ENCODE measurements at regions not wholly inside any gene's neighbourhood (a gene's known extent, or its start where the extent isn't known, plus 50 kb on each side); places are given as distances from the start of the nearest gene placed in this dataset.

DNA sequence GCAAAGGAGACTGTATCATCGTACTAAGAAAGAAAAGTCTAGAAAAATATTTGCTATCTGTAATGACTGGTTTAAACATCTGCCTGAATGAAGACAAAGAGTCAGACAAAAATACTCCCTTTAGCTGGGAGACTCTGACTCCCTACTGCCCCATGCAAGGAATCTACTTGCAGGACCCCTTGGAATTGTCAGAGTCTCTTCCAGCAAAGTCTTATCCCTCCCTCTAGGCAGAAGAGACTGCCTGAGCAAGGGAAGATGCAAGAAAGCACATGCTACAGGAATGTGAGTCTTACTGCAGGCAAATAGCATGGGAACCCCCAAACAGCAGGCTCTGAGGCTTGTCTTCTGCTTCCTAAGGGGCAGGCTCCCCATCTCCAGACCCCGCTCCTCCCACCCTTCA, 154.0 kb downstream of the KCNA5 start:
- Histone ChIP-seq H3K27ac (ENCODE audit: low read length) (no peak overlapping the region), H3K9me3 (no peaks in the 10 kb centered on the region), H3K4me1 (ENCODE audit: control insufficient read depth in 1 of 2, extremely low read depth in 1 of 2, insufficient read depth in 2 of 2, low read length in 2 of 2) (no peaks in the 10 kb centered on the region), H3K27me3 (replicated peaks in 1 of 2; ENCODE audit: control insufficient read depth in 2 of 2, extremely low read depth in 1 of 2, insufficient read depth in 2 of 2, low read length in 1 of 2) (peaks cover 0 to 17% of the 10 kb centered on the region in 2 experiments), H3K36me3 (ENCODE audit: control insufficient read depth in 2 of 2, extremely low read depth in 1 of 2, insufficient read depth in 1 of 2, low read length in 1 of 2) (no peaks in the 10 kb centered on the region), H3K4me3 (ENCODE audit: control insufficient read depth in 1 of 2, extremely low read depth in 1 of 2, low read length in 1 of 2) (no peak overlapping the region)
- 60% methylated on average over 1 of the region's 2 CpGs for WGBS (ENCODE audit: insufficient coverage)
- no peak for ATAC-seq (replicated peaks in 1 of 4)
- no peaks in the 10 kb centered on the region for H3K36me3 Mint-ChIP-seq
- H3K27ac Mint-ChIP-seq: no peak overlapping the region
- POLR2A ChIA-PET: no interaction called here
- no peaks in the 10 kb centered on the region for H3K4me1 Mint-ChIP-seq
- no peak for DNase-seq
- H3K9me3 Mint-ChIP-seq: no peaks in the 10 kb centered on the region
- CTCF ChIA-PET: no interaction called here
- peaks cover 15 to 16% of the 10 kb centered on the region in 2 donors for H3K27me3 Mint-ChIP-seq
- no peak overlapping the region for H3K4me3 Mint-ChIP-seq

DNA sequence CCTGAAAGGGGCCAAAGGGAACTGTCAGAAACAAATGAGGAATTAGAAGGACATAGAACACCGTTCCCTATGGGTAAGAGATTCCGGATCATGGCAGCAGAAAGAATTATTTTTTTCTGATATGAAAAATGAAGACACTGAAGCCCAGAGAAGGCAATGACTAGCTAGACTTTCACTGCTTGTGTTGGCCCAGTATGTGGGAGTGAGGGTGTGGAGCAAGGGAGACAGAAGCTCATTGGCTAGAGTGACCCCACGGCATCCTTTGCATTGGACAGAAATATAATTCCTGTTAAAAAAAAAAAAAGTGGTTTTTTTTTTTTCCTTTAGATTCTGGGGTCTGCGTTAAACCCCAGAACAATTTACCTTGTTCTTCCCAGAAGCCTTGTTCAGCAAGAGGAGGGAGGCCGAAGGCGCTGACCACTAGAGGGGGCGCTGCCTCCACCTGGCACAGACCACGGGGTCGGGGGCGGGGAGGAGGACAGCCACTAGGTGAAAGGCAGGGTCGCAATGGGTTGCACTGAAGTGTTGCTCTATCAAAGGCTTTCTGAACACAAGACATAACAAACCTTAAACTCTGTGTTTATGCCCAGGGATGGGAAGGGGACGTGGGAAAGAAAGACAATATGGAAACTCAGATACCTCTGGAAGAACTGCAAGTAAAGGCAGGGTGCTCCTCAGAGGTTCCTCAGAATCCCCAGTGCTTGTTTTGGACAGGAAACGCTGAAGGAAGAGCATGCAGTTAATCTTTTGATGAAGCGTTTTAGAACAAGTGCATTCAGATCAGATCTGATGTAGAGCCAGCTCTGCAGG, 156.8 kb downstream of the KCNA5 start:
- WGBS (ENCODE audit: insufficient coverage): 45% methylated on average over 4 of the region's 14 CpGs
- Histone ChIP-seq H3K36me3 (ENCODE audit: control insufficient read depth in 2 of 2, extremely low read depth in 1 of 2, insufficient read depth in 1 of 2, low read length in 1 of 2) (no peaks in the 10 kb centered on the region), H3K27ac (ENCODE audit: low read length) (no peak overlapping the region), H3K27me3 (replicated peaks in 1 of 2; ENCODE audit: control insufficient read depth in 2 of 2, extremely low read depth in 1 of 2, insufficient read depth in 2 of 2, low read length in 1 of 2) (peaks cover 0 to 17% of the 10 kb centered on the region in 2 experiments), H3K4me3 (ENCODE audit: control insufficient read depth in 1 of 2, extremely low read depth in 1 of 2, low read length in 1 of 2) (no peak overlapping the region), H3K4me1 (ENCODE audit: control insufficient read depth in 1 of 2, extremely low read depth in 1 of 2, insufficient read depth in 2 of 2, low read length in 2 of 2) (no peaks in the 10 kb centered on the region), H3K9me3 (no peaks in the 10 kb centered on the region)
- H3K27me3 Mint-ChIP-seq: peaks cover 15 to 16% of the 10 kb centered on the region in 2 donors
- H3K9me3 Mint-ChIP-seq: no peaks in the 10 kb centered on the region
- H3K4me3 Mint-ChIP-seq: no peak overlapping the region
- DNase-seq (peak in 2 of 35 experiments; percentile 2 to 4), ATAC-seq (replicated peaks in 1 of 4) (no peak)
- CTCF ChIA-PET: no interaction called here
- no peak overlapping the region for H3K27ac Mint-ChIP-seq
- H3K36me3 Mint-ChIP-seq: no peaks in the 10 kb centered on the region
- POLR2A ChIA-PET: no interaction called here
- no peaks in the 10 kb centered on the region for H3K4me1 Mint-ChIP-seq

DNA sequence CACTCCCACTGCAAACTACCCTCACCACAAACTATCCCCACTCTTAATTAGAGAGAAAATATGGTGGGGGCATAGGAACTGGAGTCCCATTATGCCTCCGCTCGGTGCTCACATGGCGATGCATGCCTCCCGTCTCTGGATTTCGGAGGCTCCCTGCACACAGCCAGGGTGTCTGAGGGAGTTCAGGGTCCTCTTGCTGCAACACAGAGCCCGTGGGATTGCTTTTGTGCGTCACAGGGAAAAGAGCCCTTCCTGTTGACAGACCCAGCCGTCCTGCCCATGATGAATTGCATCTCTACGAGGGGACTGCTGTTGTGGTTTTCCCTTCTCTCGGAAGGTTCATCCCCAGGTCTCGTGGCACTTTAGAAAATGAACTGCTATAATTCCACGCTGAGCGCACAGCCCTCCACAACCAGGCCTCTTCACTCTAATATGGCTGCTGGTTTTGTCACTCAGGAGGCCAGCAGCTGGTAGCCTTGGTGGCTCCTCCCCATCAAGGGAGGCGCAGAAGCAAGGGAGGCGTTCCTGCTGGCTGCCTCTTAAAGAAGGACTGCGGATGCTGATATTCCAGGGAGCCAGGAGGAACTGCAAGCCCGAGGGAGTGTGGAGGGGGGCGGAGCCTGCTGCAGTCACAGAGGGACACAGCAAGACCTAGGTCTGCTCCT, 158.0 kb downstream of the KCNA5 start:
- no peak overlapping the region for H3K27ac ChIP-seq (ENCODE audit: low read length)
- no peaks in the 10 kb centered on the region for H3K4me1 ChIP-seq (ENCODE audit: control insufficient read depth in 1 of 2, extremely low read depth in 1 of 2, insufficient read depth in 2 of 2, low read length in 2 of 2)
- no peak overlapping the region for H3K27ac Mint-ChIP-seq
- H3K4me3 Mint-ChIP-seq: no peak overlapping the region
- POLR2A ChIA-PET: no interaction called here
- H3K27me3 ChIP-seq (replicated peaks in 1 of 2; ENCODE audit: control insufficient read depth in 2 of 2, extremely low read depth in 1 of 2, insufficient read depth in 2 of 2, low read length in 1 of 2): peaks cover 0 to 17% of the 10 kb centered on the region in 2 experiments
- H3K9me3 Mint-ChIP-seq: no peaks in the 10 kb centered on the region
- DNase-seq (no peak), ATAC-seq (replicated peaks in 1 of 4) (no peak)
- CTCF ChIA-PET: no interaction called here
- H3K27me3 Mint-ChIP-seq: peaks cover 15 to 16% of the 10 kb centered on the region in 2 donors
- no peaks in the 10 kb centered on the region for H3K9me3 ChIP-seq
- 50% methylated on average over 13 of the region's 18 CpGs for WGBS (ENCODE audit: insufficient coverage)
- no peaks in the 10 kb centered on the region for H3K4me1 Mint-ChIP-seq
- H3K4me3 ChIP-seq (ENCODE audit: control insufficient read depth in 1 of 2, extremely low read depth in 1 of 2, low read length in 1 of 2): no peak overlapping the region
- H3K36me3 ChIP-seq (ENCODE audit: control insufficient read depth in 2 of 2, extremely low read depth in 1 of 2, insufficient read depth in 1 of 2, low read length in 1 of 2): no peaks in the 10 kb centered on the region
- H3K36me3 Mint-ChIP-seq: no peaks in the 10 kb centered on the region

DNA sequence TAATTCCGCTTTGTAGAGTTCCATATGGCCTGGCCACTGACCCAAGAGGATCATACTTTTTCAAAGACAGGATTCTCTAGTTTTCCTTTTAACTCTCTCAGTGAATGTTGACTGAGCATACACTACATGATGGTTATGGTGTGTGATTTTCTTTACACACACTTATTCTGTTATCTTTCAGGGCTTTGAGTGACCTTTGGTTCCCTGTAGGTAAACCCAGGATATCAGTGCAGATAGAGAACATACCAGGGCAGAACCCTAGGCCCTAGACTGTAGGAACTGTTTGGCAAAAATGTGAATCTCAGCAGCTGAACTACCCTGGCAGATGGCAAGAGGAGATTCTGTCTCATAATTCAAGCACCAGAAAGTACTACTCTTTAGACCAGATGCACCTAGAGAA, 159.6 kb downstream of the KCNA5 start:
- ATAC-seq (replicated peaks in 1 of 4): no peak
- Histone ChIP-seq H3K9me3 (no peaks in the 10 kb centered on the region), H3K4me3 (ENCODE audit: control insufficient read depth in 1 of 2, extremely low read depth in 1 of 2, low read length in 1 of 2) (no peak overlapping the region), H3K27me3 (replicated peaks in 1 of 2; ENCODE audit: control insufficient read depth in 2 of 2, extremely low read depth in 1 of 2, insufficient read depth in 2 of 2, low read length in 1 of 2) (peaks cover 0 to 17% of the 10 kb centered on the region in 2 experiments), H3K4me1 (ENCODE audit: control insufficient read depth in 1 of 2, extremely low read depth in 1 of 2, insufficient read depth in 2 of 2, low read length in 2 of 2) (no peaks in the 10 kb centered on the region), H3K36me3 (ENCODE audit: control insufficient read depth in 2 of 2, extremely low read depth in 1 of 2, insufficient read depth in 1 of 2, low read length in 1 of 2) (no peaks in the 10 kb centered on the region), H3K27ac (ENCODE audit: low read length) (no peak overlapping the region)
- no peaks in the 10 kb centered on the region for H3K4me1 Mint-ChIP-seq
- DNase-seq: no peak
- POLR2A ChIA-PET: no interaction called here
- CTCF ChIA-PET: no interaction called here
- H3K27ac Mint-ChIP-seq: no peak overlapping the region
- no peak overlapping the region for H3K4me3 Mint-ChIP-seq
- no peaks in the 10 kb centered on the region for H3K9me3 Mint-ChIP-seq
- peaks cover 12 to 13% of the 10 kb centered on the region in 2 donors for H3K27me3 Mint-ChIP-seq
- no peaks in the 10 kb centered on the region for H3K36me3 Mint-ChIP-seq
- WGBS (ENCODE audit: insufficient coverage): no CpG with 5 or more reads among the region's 1 CpG

DNA sequence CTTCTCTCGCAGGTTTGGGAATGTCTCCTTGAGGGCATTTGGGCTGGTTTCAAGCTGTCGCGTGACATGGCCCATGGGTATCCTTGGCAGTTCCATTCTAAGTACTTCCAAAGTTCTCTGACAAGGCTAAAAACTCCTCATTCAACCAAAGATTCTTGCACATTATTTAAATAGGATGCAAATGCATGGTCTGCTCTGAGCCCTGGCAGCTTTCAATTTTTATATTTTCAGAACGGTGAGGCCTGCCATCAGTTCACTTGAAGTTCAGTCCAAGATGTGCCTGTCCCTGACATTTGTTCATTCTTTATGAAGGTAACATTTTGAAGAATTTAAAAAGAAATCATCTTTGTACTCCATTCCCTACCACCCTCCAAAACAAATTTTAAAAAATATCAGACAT, 160.0 kb downstream of the KCNA5 start:
- Histone ChIP-seq H3K9me3 (no peaks in the 10 kb centered on the region), H3K27ac (ENCODE audit: low read length) (no peak overlapping the region), H3K36me3 (ENCODE audit: control insufficient read depth in 2 of 2, extremely low read depth in 1 of 2, insufficient read depth in 1 of 2, low read length in 1 of 2) (no peaks in the 10 kb centered on the region), H3K27me3 (replicated peaks in 1 of 2; ENCODE audit: control insufficient read depth in 2 of 2, extremely low read depth in 1 of 2, insufficient read depth in 2 of 2, low read length in 1 of 2) (peaks cover 0 to 17% of the 10 kb centered on the region in 2 experiments), H3K4me1 (ENCODE audit: control insufficient read depth in 1 of 2, extremely low read depth in 1 of 2, insufficient read depth in 2 of 2, low read length in 2 of 2) (no peaks in the 10 kb centered on the region), H3K4me3 (ENCODE audit: control insufficient read depth in 1 of 2, extremely low read depth in 1 of 2, low read length in 1 of 2) (no peak overlapping the region)
- H3K36me3 Mint-ChIP-seq: no peaks in the 10 kb centered on the region
- H3K9me3 Mint-ChIP-seq: no peaks in the 10 kb centered on the region
- POLR2A ChIA-PET: no interaction called here
- no peak for DNase-seq
- CTCF ChIA-PET: no interaction called here
- WGBS (ENCODE audit: insufficient coverage): 93% methylated on average over 3 of the region's 4 CpGs
- H3K27me3 Mint-ChIP-seq: peaks cover 9 to 10% of the 10 kb centered on the region in 2 donors
- H3K4me1 Mint-ChIP-seq: no peaks in the 10 kb centered on the region
- H3K27ac Mint-ChIP-seq: no peak overlapping the region
- no peak for ATAC-seq (replicated peaks in 1 of 4)
- no peak overlapping the region for H3K4me3 Mint-ChIP-seq

DNA sequence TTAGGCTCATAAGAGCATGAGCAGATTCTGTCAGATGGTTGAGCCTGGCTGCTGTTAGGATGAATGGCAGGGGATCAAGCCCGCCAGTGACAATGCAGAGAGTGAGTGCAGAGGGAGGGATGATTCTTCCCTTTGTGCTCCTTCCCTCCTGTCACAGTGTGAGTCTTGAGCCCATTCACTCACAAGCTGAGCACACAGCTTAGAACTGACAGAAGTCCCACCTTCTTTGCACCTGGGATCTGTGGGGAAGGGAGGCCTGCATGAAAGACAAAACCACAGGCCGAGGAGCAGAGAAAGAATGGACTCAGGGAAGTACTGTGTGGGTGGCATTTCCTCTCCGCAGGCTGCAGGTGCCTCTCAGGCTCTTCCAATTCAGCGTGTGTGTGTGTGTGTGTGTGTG, 160.6 kb downstream of the KCNA5 start:
- H3K4me3 Mint-ChIP-seq: no peak overlapping the region
- H3K4me1 Mint-ChIP-seq: no peaks in the 10 kb centered on the region
- 29% methylated on average over 1 of the region's 4 CpGs for WGBS (ENCODE audit: insufficient coverage)
- DNase-seq (no peak), ATAC-seq (replicated peaks in 1 of 4) (no peak)
- peaks cover 8 to 9% of the 10 kb centered on the region in 2 donors for H3K27me3 Mint-ChIP-seq
- no peaks in the 10 kb centered on the region for H3K4me1 ChIP-seq (ENCODE audit: control insufficient read depth in 1 of 2, extremely low read depth in 1 of 2, insufficient read depth in 2 of 2, low read length in 2 of 2)
- H3K36me3 ChIP-seq (ENCODE audit: control insufficient read depth in 2 of 2, extremely low read depth in 1 of 2, insufficient read depth in 1 of 2, low read length in 1 of 2): no peaks in the 10 kb centered on the region
- no peaks in the 10 kb centered on the region for H3K36me3 Mint-ChIP-seq
- ChIA-PET POLR2A (no interaction called here), CTCF (no interaction called here)
- H3K9me3 Mint-ChIP-seq: no peaks in the 10 kb centered on the region
- no peak overlapping the region for H3K27ac ChIP-seq (ENCODE audit: low read length)
- H3K27me3 ChIP-seq (replicated peaks in 1 of 2; ENCODE audit: control insufficient read depth in 2 of 2, extremely low read depth in 1 of 2, insufficient read depth in 2 of 2, low read length in 1 of 2): peaks cover 0 to 17% of the 10 kb centered on the region in 2 experiments
- H3K4me3 ChIP-seq (ENCODE audit: control insufficient read depth in 1 of 2, extremely low read depth in 1 of 2, low read length in 1 of 2): no peak overlapping the region
- no peak overlapping the region for H3K27ac Mint-ChIP-seq
- H3K9me3 ChIP-seq: no peaks in the 10 kb centered on the region
